K562 (cell line): ENCODE measurements at regions not wholly inside any gene's neighbourhood (a gene's known extent, or its start where the extent isn't known, plus 50 kb on each side); places are given as distances from the start of the nearest gene placed in this dataset.

Experiments
- ATAC-seq: fragments of 200-7000 bp; cut with Tn5 transposase; 3 replicates; pipeline ENCODE4 v1.9.1; 2020; ENCODE audit warnings: moderate library complexity
- BruUV-seq: library from RNA; stranded (reverse); fragments of 400-500 nt; replicated peaks from 2 replicates; lab custom pipeline; 2021; lab: Mats Ljungman, UMichigan
- CTCF ChIA-PET: fragments of 300-600 bp; formaldehyde crosslinking; extraction: SDS; loops from one replicate; lab custom pipeline; 2021; ENCODE audit warnings: low intra/inter-chr PET ratio; lab: Yijun Ruan, JAX
- POLR2A ChIA-PET: fragments of 300-600, 350-650 bp; sonication (Branson Sonifier 250); formaldehyde crosslinking; extraction: SDS; loops from one replicate; lab custom pipeline; 2021; ENCODE audit warnings: antibody characterized with exemption, inconsistent platforms; lab: Yijun Ruan, JAX
- DNase-seq, 4 experiments: peaks; one replicate each; pipeline versions ENCODE4 v3.0.0 to v3.0.0-alpha.2; 2011 to 2018; ENCODE audit warnings: low spot score in 3 of 4, mixed read lengths in 3 of 4; ENCODE audit errors: extremely low read depth in 1 of 4
- FAIRE-seq: peaks from 2 replicates; lab custom pipeline; 2011; peaks lifted over from hg19 to GRCh38; lab: Jason Lieb, UNC
- H2AFZ ChIP-seq: 2 replicates; pipeline ENCODE4 v1.6.0; 2011; ENCODE audit warnings: low read depth, low read length, control low read depth, inconsistent platforms
- H3K27ac ChIP-seq: fragments of 200-600 bp; 3 replicates; pipeline ENCODE4 v1.8.0; 2011; ENCODE audit warnings: low read depth, mild to moderate bottlenecking, control low read depth, inconsistent platforms, low read length, moderate library complexity, mixed read lengths; ENCODE audit errors: extremely low read depth
- H3K27me3 ChIP-seq, 2 experiments: fragments of 300-600 bp in 1 of 2; 2 replicates in 1 of 2; 3 replicates in 1 of 2; pipeline versions ENCODE4 v1.6.0 to v1.8.0; 2011; ENCODE audit warnings: inconsistent platforms in 2 of 2, low read length in 2 of 2, mild to moderate bottlenecking in 1 of 2, mixed read lengths in 1 of 2, moderate library complexity in 1 of 2; ENCODE audit not compliant: control insufficient read depth in 2 of 2, insufficient read depth in 2 of 2
- H3K36me3 ChIP-seq: fragments of 300-600 bp; 3 replicates; pipeline ENCODE4 v1.8.0; 2011; ENCODE audit warnings: mild to moderate bottlenecking, low read length, inconsistent platforms; ENCODE audit not compliant: control insufficient read depth, insufficient read depth
- H3K4me1 ChIP-seq, 2 experiments: fragments of 200-600 bp in 1 of 2; replicated peaks in 1 of 2; 2 replicates in 1 of 2; 3 replicates in 1 of 2; pipeline versions ENCODE4 v1.5.1 to v1.8.0; 2011; ENCODE audit warnings: inconsistent platforms in 2 of 2, low read length in 2 of 2, mild to moderate bottlenecking in 1 of 2, mixed read lengths in 1 of 2, moderate library complexity in 1 of 2; ENCODE audit not compliant: control insufficient read depth in 2 of 2, insufficient read depth in 2 of 2
- H3K4me2 ChIP-seq: 2 replicates; pipeline ENCODE4 v1.6.1; 2011; ENCODE audit warnings: low read length, control low read depth, inconsistent platforms, mixed read lengths; ENCODE audit not compliant: insufficient read depth
- H3K4me3 ChIP-seq: fragments of 200-600 bp; sonication (generic), shearing (Covaris generic); 2 replicates; pipeline ENCODE4 v1.5.1; 2016; ENCODE audit warnings: control low read depth, inconsistent platforms
- H3K79me2 ChIP-seq: fragments of 200-600 bp; 3 replicates; pipeline ENCODE4 v1.8.0; 2011; ENCODE audit warnings: low read length, inconsistent platforms; ENCODE audit not compliant: control insufficient read depth, insufficient read depth
- H3K9ac ChIP-seq, 2 experiments: 2 replicates each; pipeline versions ENCODE4 v1.6.0 to v1.6.1; 2011; ENCODE audit warnings: low read depth in 2 of 2, low read length in 2 of 2, control low read depth in 1 of 2, inconsistent platforms in 1 of 2, mild to moderate bottlenecking in 1 of 2, mixed read lengths in 1 of 2; ENCODE audit not compliant: insufficient read depth in 1 of 2
- H3K9me1 ChIP-seq: one replicate; pipeline ENCODE4 v1.6.0; 2011; ENCODE audit warnings: inconsistent platforms, mild to moderate bottlenecking, low read length, moderate library complexity; ENCODE audit not compliant: control insufficient read depth, insufficient read depth
- H3K9me3 ChIP-seq: replicated peaks from 2 replicates; pipeline ENCODE4 v1.5.1; 2011; ENCODE audit warnings: low read depth, low read length, inconsistent platforms; ENCODE audit not compliant: control insufficient read depth, insufficient read depth
- H4K20me1 ChIP-seq: replicated peaks from 2 replicates; pipeline ENCODE4 v1.6.1; 2011; ENCODE audit warnings: low read length, inconsistent platforms, mixed read lengths; ENCODE audit not compliant: control insufficient read depth, insufficient read depth
- KLF6 ChIP-seq: fragments of 250-450 bp; sonication (Bioruptor Pico); IDR thresholded peaks from 2 replicates; pipeline ENCODE4 v1.4.0; 2020; ENCODE audit warnings: mild to moderate bottlenecking, moderate library complexity, borderline replicate concordance
- NR2C1 ChIP-seq, 2 experiments: fragments of 450-650 bp; IDR thresholded peaks; 2 replicates each; pipeline ENCODE4 v1.6.1; 2017; ENCODE audit warnings: mild to moderate bottlenecking in 2 of 2, antibody characterized with exemption in 1 of 2, inconsistent platforms in 1 of 2, missing compliant biosample characterization in 1 of 2, missing genetic modification characterization in 1 of 2
- PHF8 ChIP-seq: fragments of 200-600 bp; sonication (generic); IDR thresholded peaks from 2 replicates; pipeline ENCODE4 v1.6.1; 2012; ENCODE audit warnings: mixed run types, mild to moderate bottlenecking, inconsistent platforms, low read length, moderate library complexity, borderline replicate concordance
- SUPT5H ChIP-seq: fragments of 450-650 bp; IDR thresholded peaks from 2 replicates; pipeline ENCODE4 v1.6.1; 2016
- ZNF24 ChIP-seq: fragments of 450-650 bp; IDR thresholded peaks from 2 replicates; pipeline ENCODE4 v1.6.1; 2016
- ZNF253 ChIP-seq: fragments of 250-450 bp; sonication (Bioruptor Pico); conservative IDR thresholded peaks from 2 replicates; pipeline ENCODE4 v1.6.1; 2021; ENCODE audit warnings: mild to moderate bottlenecking
- ZNF408 ChIP-seq: fragments of 250-450 bp; sonication (Bioruptor Pico); IDR thresholded peaks from 2 replicates; pipeline ENCODE4 v1.4.0; 2020; ENCODE audit warnings: low read depth, mild to moderate bottlenecking, moderate library complexity
- ZNF444 ChIP-seq: fragments of 250-450 bp; sonication (Bioruptor Pico); IDR thresholded peaks from 2 replicates; pipeline ENCODE4 v1.4.0; 2020; ENCODE audit warnings: mild to moderate bottlenecking, moderate library complexity
- WGBS: fragments of 100-300 bp; shearing (Covaris generic); methylation state at CpG from one replicate; pipeline ENCODE4 v1.1.6; 2016; ENCODE audit warnings: low coverage, mixed read lengths; ENCODE audit not compliant: insufficient coverage; ENCODE audit errors: missing lambda C conversion rate; 5-methylcytosine and 5-hydroxymethylcytosine counted together
- in situ Hi-C: fragments of 300-500 bp; cut with MboI; formaldehyde crosslinking; loops from 4 replicates; pipeline ENCODE4 v1.15.0; 2018; ENCODE audit warnings: inconsistent platforms, mixed read lengths
- intact Hi-C: fragments of 100-400 bp; cut with micrococcal nuclease; formaldehyde crosslinking; loops from 2 replicates; pipeline ENCODE4 v1.14.2; 2022

DNA sequence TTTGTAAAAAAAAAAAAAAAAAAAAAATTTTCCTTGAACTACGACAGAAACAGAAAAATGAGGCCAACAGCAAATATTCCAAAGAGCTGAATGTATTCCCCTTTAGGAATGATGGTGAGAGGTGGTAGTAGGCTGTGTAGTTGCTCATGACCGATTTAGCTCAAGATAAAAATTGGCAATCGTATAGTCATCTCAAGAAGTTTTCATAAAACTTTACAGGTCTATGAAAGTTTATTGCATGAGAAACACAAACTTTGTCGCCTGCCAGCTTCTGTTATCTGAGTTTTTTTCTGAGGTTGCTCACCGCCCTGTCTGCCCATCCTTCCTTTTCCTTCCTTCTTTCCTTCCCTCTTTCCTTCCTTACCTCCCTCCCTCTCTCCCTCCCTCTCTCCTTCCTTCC lies 605.5 kb downstream of the BCL11B start:
- in situ Hi-C loops = no loop called here
- no peaks in the 10 kb centered on the region for H3K9me3 ChIP-seq
- WGBS = 0% methylated on average over 3 of the region's 5 CpGs
- no peaks in the 10 kb centered on the region for H3K27me3 ChIP-seq
- H3K4me3 ChIP-seq = no peak overlapping the region
- no peak overlapping the region for H3K9ac ChIP-seq
- intact Hi-C loops = no loop called here
- no peaks in the 10 kb centered on the region for H3K9me1 ChIP-seq
- H2AFZ ChIP-seq = no peak overlapping the region
- no peaks in the 10 kb centered on the region for H3K36me3 ChIP-seq
- H3K4me1 ChIP-seq = no peaks in the 10 kb centered on the region
- CTCF ChIA-PET = no interaction called here
- POLR2A ChIA-PET = no interaction called here
- BruUV-seq = no TSS peak
- no peaks in the 10 kb centered on the region for H4K20me1 ChIP-seq
- no peak for DNase-seq
- no peak for TF ChIP-seq ZNF408 (CRISPR knock-in tag)
- TF ChIP-seq ZNF253 (CRISPR knock-in tag) = no peak
- no peak overlapping the region for H3K27ac ChIP-seq
- no peak for ATAC-seq
- no peaks in the 10 kb centered on the region for H3K79me2 ChIP-seq
- H3K4me2 ChIP-seq = no peak overlapping the region
- no peak for FAIRE-seq

DNA sequence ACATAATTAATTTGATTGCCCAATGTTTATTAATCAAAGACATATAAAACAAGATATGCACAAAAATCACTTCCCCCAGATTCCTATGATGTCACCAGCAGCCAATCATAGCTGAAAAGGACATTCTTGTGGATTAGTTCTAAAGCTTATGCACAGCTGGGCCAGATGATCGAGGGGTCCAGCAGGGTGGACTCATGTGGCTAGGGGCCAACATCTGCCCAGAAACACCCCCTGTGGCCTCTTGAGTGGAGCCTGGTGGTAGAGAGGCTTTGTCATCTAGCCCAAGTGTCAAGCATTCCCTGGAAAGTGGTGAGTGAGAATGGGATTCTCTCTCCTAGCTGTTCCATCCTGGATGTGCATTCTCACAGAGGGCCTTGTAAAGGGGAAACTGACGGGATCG lies 590.0 kb downstream of the BCL11B start:
- in situ Hi-C loops = no loop called here
- ATAC-seq = no peak

More for the DNA sequence above, 590.0 kb downstream of the BCL11B start:
- Histone ChIP-seq H3K9ac (no peak overlapping the region), H3K27ac (no peak overlapping the region), H3K79me2 (no peaks in the 10 kb centered on the region), H3K36me3 (no peaks in the 10 kb centered on the region), H3K4me2 (no peak overlapping the region), H2AFZ (no peak overlapping the region), H4K20me1 (no peaks in the 10 kb centered on the region), H3K9me1 (no peaks in the 10 kb centered on the region), H3K27me3 (no peaks in the 10 kb centered on the region), H3K9me3 (no peaks in the 10 kb centered on the region), H3K4me3 (no peak overlapping the region), H3K4me1 (no peaks in the 10 kb centered on the region)
- ChIA-PET POLR2A (no interaction called here), CTCF (no interaction called here)
- TF ChIP-seq NR2C1 (IDR thresholded peaks at IDR 0.05) = no peak
- TF ChIP-seq NR2C1 (tag; IDR thresholded peaks at IDR 0.05) = no peak
- no peak for TF ChIP-seq ZNF24
- no peak for TF ChIP-seq SUPT5H
- no peak for TF ChIP-seq PHF8
- no peak for TF ChIP-seq ZNF444 (CRISPR knock-in tag)
- no peak for TF ChIP-seq KLF6
- intact Hi-C loops = no loop called here
- no peak for DNase-seq
- WGBS = 4% methylated on average over 3 of the region's 3 CpGs
- FAIRE-seq = no peak
- no TSS peak for BruUV-seq
